ENCODE measurements at regions not wholly inside any gene's neighbourhood (a gene's known extent, or its start where the extent isn't known, plus 50 kb on each side); places are given as distances from the start of the nearest gene placed in this dataset.
"Not testable (repeated sequence)": the region's sequence is repeated elsewhere in the genome, so short reads cannot be mapped to it uniquely, and the experiment has no call there.

- TF ChIP-seq CTCF (IDR thresholded peaks at IDR 0.05; ENCODE audit: unreplicated experiment) = no peak
- no peak for DNase-seq (ENCODE audit: low spot score)
- no peaks in the 10 kb centered on the region for H3K36me3 Mint-ChIP-seq (ENCODE audit: low read depth, unreplicated experiment)
- no peak overlapping the region for H3K4me3 Mint-ChIP-seq (ENCODE audit: unreplicated experiment)
- H3K27ac Mint-ChIP-seq (ENCODE audit: unreplicated experiment) = no peak overlapping the region
- peaks cover 27% of the 10 kb centered on the region for H3K4me1 Mint-ChIP-seq (ENCODE audit: unreplicated experiment)
- no peaks in the 10 kb centered on the region for H3K27me3 Mint-ChIP-seq (ENCODE audit: unreplicated experiment)
- H3K9me3 Mint-ChIP-seq (ENCODE audit: unreplicated experiment) = no peaks in the 10 kb centered on the region
Observed at GRCh38 chr13:58340895-58341294, 709.4 kb downstream of the PCDH17 start.

- Mint-ChIP-seq H3K9me3 (ENCODE audit: unreplicated experiment) (no peaks in the 10 kb centered on the region), H3K27ac (ENCODE audit: unreplicated experiment) (no peak overlapping the region), H3K27me3 (ENCODE audit: unreplicated experiment) (no peaks in the 10 kb centered on the region), H3K4me1 (ENCODE audit: unreplicated experiment) (peaks cover 27% of the 10 kb centered on the region), H3K36me3 (ENCODE audit: low read depth, unreplicated experiment) (no peaks in the 10 kb centered on the region), H3K4me3 (ENCODE audit: unreplicated experiment) (no peak overlapping the region)
- no peak for DNase-seq (ENCODE audit: low spot score)
- TF ChIP-seq CTCF (IDR thresholded peaks at IDR 0.05; ENCODE audit: unreplicated experiment) = no peak
Observed at GRCh38 chr13:58341318-58341717, 709.8 kb downstream of the PCDH17 start.

GRCh38 chr13:58343076-58343475 lies 711.5 kb downstream of the PCDH17 start:
- H3K4me1 Mint-ChIP-seq (ENCODE audit: unreplicated experiment) = peaks cover 27% of the 10 kb centered on the region
- H3K36me3 Mint-ChIP-seq (ENCODE audit: low read depth, unreplicated experiment) = no peaks in the 10 kb centered on the region
- H3K27me3 Mint-ChIP-seq (ENCODE audit: unreplicated experiment) = no peaks in the 10 kb centered on the region
- H3K27ac Mint-ChIP-seq (ENCODE audit: unreplicated experiment) = peak overlapping the region; percentile 85
- TF ChIP-seq CTCF (IDR thresholded peaks at IDR 0.05; ENCODE audit: unreplicated experiment) = no peak
- DNase-seq (ENCODE audit: low spot score) = no peak
- no peaks in the 10 kb centered on the region for H3K9me3 Mint-ChIP-seq (ENCODE audit: unreplicated experiment)
- H3K4me3 Mint-ChIP-seq (ENCODE audit: unreplicated experiment) = no peak overlapping the region

GRCh38 chr13:58352100-58352499 lies 720.6 kb downstream of the PCDH17 start:
- peaks cover 12% of the 10 kb centered on the region for H3K36me3 Mint-ChIP-seq (ENCODE audit: low read depth, unreplicated experiment)
- H3K4me3 Mint-ChIP-seq (ENCODE audit: unreplicated experiment); H3K4me1 Mint-ChIP-seq (ENCODE audit: unreplicated experiment); DNase-seq (ENCODE audit: low spot score); H3K27me3 Mint-ChIP-seq (ENCODE audit: unreplicated experiment); H3K27ac Mint-ChIP-seq (ENCODE audit: unreplicated experiment); H3K9me3 Mint-ChIP-seq (ENCODE audit: unreplicated experiment): not testable (repeated sequence)

- no peak for TF ChIP-seq CTCF (IDR thresholded peaks at IDR 0.05; ENCODE audit: unreplicated experiment)
- Mint-ChIP-seq H3K27me3 (ENCODE audit: unreplicated experiment) (peaks cover 1% of the 10 kb centered on the region), H3K27ac (ENCODE audit: unreplicated experiment) (no peak overlapping the region), H3K4me3 (ENCODE audit: unreplicated experiment) (no peak overlapping the region), H3K36me3 (ENCODE audit: low read depth, unreplicated experiment) (no peaks in the 10 kb centered on the region), H3K4me1 (ENCODE audit: unreplicated experiment) (peaks cover 3% of the 10 kb centered on the region), H3K9me3 (ENCODE audit: unreplicated experiment) (no peaks in the 10 kb centered on the region)
- no peak for DNase-seq (ENCODE audit: low spot score)
Observed at GRCh38 chr13:58369936-58370335, 738.4 kb downstream of the PCDH17 start.

- DNase-seq (ENCODE audit: low spot score) = no peak
- no peak overlapping the region for H3K27ac Mint-ChIP-seq (ENCODE audit: unreplicated experiment)
- no peaks in the 10 kb centered on the region for H3K27me3 Mint-ChIP-seq (ENCODE audit: unreplicated experiment)
- no peaks in the 10 kb centered on the region for H3K36me3 Mint-ChIP-seq (ENCODE audit: low read depth, unreplicated experiment)
- no peaks in the 10 kb centered on the region for H3K9me3 Mint-ChIP-seq (ENCODE audit: unreplicated experiment)
- no peak for TF ChIP-seq CTCF (IDR thresholded peaks at IDR 0.05; ENCODE audit: unreplicated experiment)
- H3K4me3 Mint-ChIP-seq (ENCODE audit: unreplicated experiment) = no peak overlapping the region
- H3K4me1 Mint-ChIP-seq (ENCODE audit: unreplicated experiment) = peaks cover 3% of the 10 kb centered on the region
Observed at GRCh38 chr13:58376349-58376748, 744.8 kb downstream of the PCDH17 start.

All from endothelial cell (in vitro differentiated cells).